Frontal cortex (tissue), 3 donors: ENCODE measurements at regions not wholly inside any gene's neighbourhood (a gene's known extent, or its start where the extent isn't known, plus 50 kb on each side); places are given as distances from the start of the nearest gene placed in this dataset.

Experiments used
- DNase-seq, 2 donors: peaks; one replicate each; pipeline ENCODE4 v3.0.0; 2012; ENCODE audit warnings: low spot score in 2 of 2
- FAIRE-seq: peaks from 2 replicates; lab custom pipeline; 2012; peaks lifted over from hg19 to GRCh38; lab: Jason Lieb, UNC
- donor health status: control.
- donor health status: control.
- donor health status: control.

GRCh38 chr10:64501807-64502206, 980.6 kb downstream of the REEP3 start:
- DNase-seq (no peak), FAIRE-seq (no peak)

DNA sequence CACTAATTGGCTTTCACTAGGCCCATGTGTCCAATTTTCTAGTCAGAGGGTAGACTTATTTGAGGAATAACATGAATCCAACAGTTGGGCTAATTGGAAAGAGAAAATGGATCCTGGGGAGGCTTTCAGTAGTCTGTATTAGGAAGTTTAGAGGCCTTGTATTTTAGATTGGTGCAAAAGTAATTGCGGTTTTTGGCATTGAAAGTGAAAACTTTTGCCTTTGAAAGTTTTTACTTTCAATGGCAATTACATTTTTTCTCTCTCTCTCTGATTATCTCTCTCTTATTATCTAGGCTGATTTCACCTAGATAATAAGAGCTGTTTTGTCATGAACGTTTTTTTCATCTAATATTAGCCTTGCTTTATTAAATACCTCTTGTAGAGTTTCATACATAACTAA, 981.7 kb downstream of the REEP3 start:
- FAIRE-seq (no peak), DNase-seq (no peak)

DNA sequence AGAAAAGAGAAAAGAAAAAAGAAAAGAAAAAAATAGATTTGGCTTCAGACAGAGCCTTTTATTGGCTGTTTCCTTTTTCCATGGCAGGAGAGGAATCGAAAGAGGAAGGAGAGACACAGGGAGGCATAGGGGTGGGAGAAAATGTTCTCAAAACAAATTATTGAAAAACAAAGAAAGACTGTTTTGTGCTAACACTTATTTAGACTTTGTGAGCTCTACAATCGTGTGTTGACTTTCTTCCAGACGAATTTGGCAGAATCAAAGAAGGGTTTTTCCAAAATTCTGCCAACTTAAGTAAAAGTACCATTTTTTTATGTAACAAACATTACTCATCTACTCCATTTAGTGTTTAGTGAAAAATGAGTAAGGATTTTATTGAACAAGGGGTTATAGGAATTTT, 982.2 kb downstream of the REEP3 start:
- FAIRE-seq (peak; percentile 70), DNase-seq (peak; percentile 14 to 20)

GRCh38 chr10:64505501-64505900, 984.3 kb downstream of the REEP3 start:
- DNase-seq (no peak), FAIRE-seq (no peak)

- DNase-seq, result no peak
- FAIRE-seq, result no peak
Observed at GRCh38 chr10:64506963-64507362, 985.8 kb downstream of the REEP3 start.

GRCh38 chr10:64507651-64508028, 986.4 kb downstream of the REEP3 start:
- no peak for DNase-seq
- FAIRE-seq, result no peak

- no peak for DNase-seq
- FAIRE-seq, result no peak
Observed at GRCh38 chr10:64508029-64508661, 986.9 kb downstream of the REEP3 start.

DNA sequence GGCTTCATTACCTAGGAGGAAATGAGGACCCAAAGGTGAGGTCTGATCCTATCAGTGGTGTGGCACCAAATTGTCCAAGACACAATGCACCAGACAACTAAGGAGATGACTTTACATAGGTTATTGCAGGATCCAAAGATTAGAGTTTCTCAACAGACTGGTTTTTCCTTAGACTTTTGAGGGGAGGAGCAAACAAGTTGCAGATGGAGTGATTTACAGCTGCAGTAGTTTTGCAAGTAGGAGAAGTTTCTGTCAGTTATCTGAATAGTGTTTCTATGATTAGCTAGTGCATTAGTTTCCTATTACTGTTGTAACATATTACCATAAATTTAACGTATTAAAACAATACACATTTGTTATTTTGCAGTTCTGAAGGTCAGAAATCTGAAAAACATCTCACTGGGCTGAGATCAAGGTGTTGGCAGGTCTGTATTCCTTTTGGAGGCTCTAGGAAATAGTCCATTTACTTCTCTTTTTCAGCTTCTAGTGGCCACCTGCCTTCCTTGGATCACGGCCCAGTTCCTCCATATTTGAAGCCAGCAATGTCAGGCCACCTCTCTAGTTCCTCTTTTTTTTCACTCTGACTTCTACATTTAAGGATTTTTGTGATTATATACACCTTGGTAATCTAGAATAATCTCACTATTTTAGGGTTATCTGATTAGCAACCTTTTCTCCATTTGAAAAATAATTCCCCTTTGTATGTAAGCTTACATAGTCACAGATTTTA, 994.9 kb downstream of the REEP3 start:
- FAIRE-seq (no peak), DNase-seq (no peak)

DNA sequence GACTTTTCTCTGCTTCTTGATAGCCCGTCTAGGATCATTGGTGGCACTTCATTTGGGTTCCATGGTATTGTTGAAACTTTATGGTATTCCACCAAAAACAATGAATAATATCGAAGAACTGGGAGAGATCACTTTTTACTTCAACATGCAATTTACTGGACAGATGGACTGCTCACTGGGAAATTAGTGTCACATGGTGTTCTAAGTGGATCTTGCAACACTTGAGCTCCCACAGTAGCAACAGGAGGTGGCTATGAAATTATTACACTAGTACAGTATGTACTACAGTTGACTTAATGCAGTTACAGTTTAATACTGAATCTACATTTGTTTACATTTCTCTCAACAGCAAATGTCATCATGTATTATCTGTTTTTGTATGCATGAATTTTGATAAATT, 997.3 kb downstream of the REEP3 start:
- FAIRE-seq (no peak), DNase-seq (no peak)

DNA sequence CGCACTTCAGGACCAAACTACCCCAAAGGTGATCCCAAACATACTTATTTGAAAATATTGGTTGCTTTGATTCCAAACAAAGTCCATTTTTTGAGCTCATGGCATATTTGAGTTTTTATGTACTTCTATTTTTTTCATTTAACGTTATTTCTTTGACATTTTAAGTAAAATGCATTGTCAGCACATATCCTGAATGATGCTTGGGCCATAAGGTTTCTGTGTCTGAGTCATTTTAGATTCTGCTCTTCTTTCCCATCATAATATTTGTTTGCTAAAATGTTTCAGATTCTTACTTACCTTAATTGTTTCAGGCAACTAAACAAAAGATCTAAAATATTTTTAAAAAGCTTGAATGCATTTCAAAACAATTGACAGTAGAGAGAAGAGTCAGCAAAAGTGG, 998.2 kb downstream of the REEP3 start:
- DNase-seq (no peak), FAIRE-seq (no peak)

DNA sequence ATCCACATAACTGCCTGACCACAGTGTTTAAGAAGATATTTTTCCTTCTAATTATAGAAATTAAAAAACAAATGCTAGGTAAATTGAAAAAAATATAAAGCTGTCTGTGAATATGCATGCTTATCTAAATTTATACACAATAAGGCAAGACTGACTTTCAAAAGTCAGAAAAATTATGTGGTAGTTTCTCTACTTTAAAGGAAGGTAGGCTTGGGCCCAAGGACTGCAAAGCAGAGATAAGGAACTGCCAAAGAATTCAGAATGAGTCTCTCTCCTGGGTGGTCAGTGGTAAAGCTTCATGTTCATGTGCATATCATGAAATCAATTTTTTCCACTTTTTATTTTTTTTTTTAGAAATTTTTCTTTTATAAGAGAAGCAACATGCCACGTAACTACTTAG, 998.6 kb downstream of the REEP3 start:
- no peak for FAIRE-seq
- no peak for DNase-seq

DNA sequence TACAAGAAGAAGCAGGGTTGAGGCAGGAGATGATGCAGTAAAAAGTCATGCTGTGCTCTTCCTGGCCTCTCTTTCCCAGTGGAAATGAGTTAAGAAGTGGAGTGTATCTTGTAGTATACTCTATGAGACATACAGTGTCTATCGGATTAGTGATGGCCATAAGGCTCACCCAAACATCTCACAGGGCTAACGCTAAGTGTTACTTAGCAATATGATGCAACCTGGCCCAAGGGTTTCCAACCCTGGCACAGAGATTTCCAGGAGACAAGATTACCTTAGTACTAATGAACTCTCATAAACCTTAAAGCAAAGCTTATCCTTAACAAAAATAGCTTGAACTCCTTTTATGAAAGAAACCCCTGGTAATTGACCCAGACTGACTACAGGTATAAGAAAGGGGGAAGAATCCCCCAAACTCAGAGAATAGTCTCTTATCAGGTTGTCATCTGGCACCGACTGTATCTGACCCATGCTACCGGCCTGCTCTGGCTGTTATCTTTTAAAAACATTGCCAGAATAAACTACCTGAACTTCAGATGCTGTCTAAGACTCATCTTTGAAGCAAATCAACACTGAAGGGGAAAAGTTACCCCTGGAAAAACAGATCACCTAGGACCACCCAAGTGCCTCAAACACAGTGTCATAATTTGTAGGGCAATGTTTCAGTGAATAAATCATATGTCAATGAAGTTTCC, 1002.0 kb downstream of the REEP3 start:
- DNase-seq (no peak), FAIRE-seq (no peak)

GRCh38 chr10:64528294-64529002, 1007.2 kb downstream of the REEP3 start:
- FAIRE-seq (no peak), DNase-seq (no peak)

GRCh38 chr10:64529003-64529350, 1007.8 kb downstream of the REEP3 start:
- DNase-seq (no peak), FAIRE-seq (no peak)

GRCh38 chr10:64534616-64535015, 1013.4 kb downstream of the REEP3 start:
- DNase-seq (no peak), FAIRE-seq (no peak)

DNA sequence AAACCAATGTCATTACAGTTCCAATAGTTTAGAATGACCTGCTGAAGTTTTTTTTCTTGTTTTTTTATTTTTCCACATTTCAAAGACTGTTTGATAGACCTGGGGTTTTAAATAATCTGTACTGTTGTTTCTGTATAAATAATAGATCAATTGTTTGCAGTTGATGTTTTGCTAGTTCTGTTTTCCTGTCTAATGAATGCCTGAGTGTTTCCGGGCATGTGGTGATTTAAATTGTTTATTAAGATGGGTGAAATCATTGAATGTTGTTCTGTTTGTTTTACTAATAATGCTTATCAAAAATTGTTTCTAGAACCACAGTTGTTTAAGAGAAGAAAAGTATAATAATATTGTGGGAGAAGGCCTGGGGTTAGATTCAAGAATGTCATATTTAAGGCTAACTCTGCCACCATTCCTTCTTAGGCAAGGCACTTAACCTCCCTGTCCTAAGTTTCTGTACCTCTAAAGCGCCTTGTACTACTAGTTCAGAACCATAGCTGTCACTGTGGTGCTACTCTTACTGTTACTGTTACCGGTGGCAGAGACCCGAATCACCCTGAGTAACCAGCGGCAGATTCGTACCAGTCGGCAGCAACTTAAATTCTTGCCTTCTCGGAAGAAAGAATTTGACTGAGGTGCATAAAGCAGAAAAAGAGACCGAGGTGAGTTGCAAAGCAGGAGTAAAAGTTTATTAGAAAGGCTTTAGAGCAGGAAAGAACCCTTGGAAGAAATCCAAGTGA, 1014.1 kb downstream of the REEP3 start:
- DNase-seq (no peak), FAIRE-seq (peak; percentile 79)

DNA sequence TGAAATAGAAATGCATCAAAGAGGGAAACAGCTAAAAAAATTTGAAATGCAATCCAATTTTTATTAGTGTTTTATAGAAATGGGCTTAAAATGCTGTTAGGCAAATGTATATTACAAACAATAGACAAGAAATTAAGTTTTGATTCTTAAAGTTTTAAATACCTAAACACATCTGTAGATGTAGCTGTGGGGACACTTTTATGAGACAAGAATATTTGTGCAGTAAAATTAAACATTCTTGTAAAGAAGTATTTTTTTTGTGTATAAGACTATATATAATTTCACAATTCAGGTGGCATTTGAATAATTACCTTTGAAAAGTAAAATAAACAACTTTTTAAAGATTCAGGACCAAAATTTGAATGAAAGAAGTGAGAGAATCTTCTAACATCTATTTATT, 1015.9 kb downstream of the REEP3 start:
- no peak for DNase-seq
- peak; percentile 77 for FAIRE-seq

DNA sequence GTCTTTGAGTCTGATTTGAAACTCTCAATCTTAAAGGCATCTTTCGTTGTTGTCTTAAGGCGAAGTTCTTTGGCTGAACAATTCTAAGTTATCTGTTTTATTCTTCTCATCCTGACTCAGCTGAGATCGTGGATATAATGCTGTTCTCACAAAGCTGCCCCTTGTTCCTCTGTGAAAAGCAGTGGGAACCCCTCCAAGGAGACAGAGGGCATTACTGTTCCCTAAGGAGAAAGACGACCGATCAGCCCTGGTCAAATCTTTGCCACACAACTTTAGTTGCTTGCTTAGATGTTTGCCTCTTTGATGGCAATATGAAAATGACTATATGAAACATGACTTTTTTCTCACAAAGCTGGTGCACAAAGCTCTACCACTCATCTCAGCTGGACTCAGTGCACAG, 1016.7 kb downstream of the REEP3 start:
- DNase-seq (no peak), FAIRE-seq (peak; percentile 28)

GRCh38 chr10:64546073-64546472, 1024.9 kb downstream of the REEP3 start:
- DNase-seq (no peak), FAIRE-seq (no peak)

- DNase-seq (no peak), FAIRE-seq (no peak)
Observed at GRCh38 chr10:64547168-64547567, 1026.0 kb downstream of the REEP3 start.
